A673 (cell line): ENCODE measurements at regions not wholly inside any gene's neighbourhood (a gene's known extent, or its start where the extent isn't known, plus 50 kb on each side); places are given as distances from the start of the nearest gene placed in this dataset.

ENCODE experiments used
- BruUV-seq: library from RNA; stranded (reverse); fragments of 400-500 nt; replicated peaks from 2 replicates; lab custom pipeline; 2021; lab: Mats Ljungman, UMichigan
- CTCF ChIA-PET: fragments of 300-600 bp; sonication (Branson Sonifier 250); formaldehyde crosslinking; loops from one replicate; lab custom pipeline; 2022; ENCODE audit warnings: antibody characterized with exemption; lab: Charles Lee
- POLR2A ChIA-PET: fragments of 300-600 bp; sonication (Branson Sonifier 250); formaldehyde crosslinking; loops from one replicate; lab custom pipeline; 2022; ENCODE audit warnings: antibody characterized with exemption; ENCODE audit not compliant: low non-redundant PET; lab: Charles Lee
- DNase-seq: peaks from one replicate; pipeline ENCODE4 v3.0.0-alpha.2; 2015; ENCODE audit warnings: low spot score
- H3K27ac ChIP-seq: fragments of 200-600 bp; sonication (generic); 2 replicates; pipeline ENCODE4 v1.5.1; 2016; ENCODE audit warnings: mixed run types, low read depth, mild to moderate bottlenecking, mixed read lengths, antibody characterized with exemption, low read length; ENCODE audit not compliant: poor library complexity, severe bottlenecking
- H3K27me3 ChIP-seq: fragments of 200-600 bp; sonication (generic); replicated peaks from 2 replicates; pipeline ENCODE4 v1.6.1; 2017; ENCODE audit warnings: mixed run types, low read depth, mild to moderate bottlenecking, mixed read lengths, antibody characterized with exemption, low read length; ENCODE audit not compliant: insufficient read depth, poor library complexity
- H3K36me3 ChIP-seq: fragments of 200-600 bp; sonication (generic); 2 replicates; pipeline ENCODE4 v1.6.1; 2016; ENCODE audit warnings: mixed run types, mild to moderate bottlenecking, mixed read lengths, antibody characterized with exemption, low read length; ENCODE audit not compliant: insufficient read depth, poor library complexity, severe bottlenecking
- H3K4me1 ChIP-seq: fragments of 200-600 bp; sonication (generic); 2 replicates; pipeline ENCODE4 v1.6.1; 2017; ENCODE audit warnings: mixed run types, mild to moderate bottlenecking, mixed read lengths, antibody characterized with exemption, low read length; ENCODE audit not compliant: insufficient read depth, poor library complexity, severe bottlenecking
- H3K4me3 ChIP-seq: fragments of 200-600 bp; sonication (generic); 2 replicates; pipeline ENCODE4 v1.5.1; 2016; ENCODE audit warnings: low read depth, mixed run types, mild to moderate bottlenecking, mixed read lengths, low read length; ENCODE audit not compliant: poor library complexity, severe bottlenecking
- H3K9me3 ChIP-seq: fragments of 200-600 bp; sonication (generic); 2 replicates; pipeline ENCODE4 v1.6.1; 2016; ENCODE audit warnings: mixed run types, low read depth, mild to moderate bottlenecking, mixed read lengths, antibody characterized with exemption, low read length; ENCODE audit not compliant: poor library complexity, severe bottlenecking
- CTCF ChIP-seq: fragments of 300-800, 200-600 bp; sonication (generic); conservative IDR thresholded peaks from 2 replicates; pipeline ENCODE4 v1.5.1; 2017; ENCODE audit warnings: low read depth, mild to moderate bottlenecking, antibody characterized with exemption, low read length, moderate library complexity, mixed read lengths
- EZH2 ChIP-seq: fragments of 200-600 bp; sonication (generic); IDR thresholded peaks from 2 replicates; pipeline ENCODE4 v1.6.1; 2017; ENCODE audit warnings: borderline replicate concordance, low read depth, mild to moderate bottlenecking, mixed read lengths, antibody characterized with exemption, low read length; ENCODE audit not compliant: poor library complexity, severe bottlenecking
- intact Hi-C: fragments of 100-400 bp; cut with micrococcal nuclease; formaldehyde crosslinking; loops from one replicate; pipeline ENCODE4 v1.10.0; 2022; ENCODE audit not compliant: unreplicated experiment

DNA sequence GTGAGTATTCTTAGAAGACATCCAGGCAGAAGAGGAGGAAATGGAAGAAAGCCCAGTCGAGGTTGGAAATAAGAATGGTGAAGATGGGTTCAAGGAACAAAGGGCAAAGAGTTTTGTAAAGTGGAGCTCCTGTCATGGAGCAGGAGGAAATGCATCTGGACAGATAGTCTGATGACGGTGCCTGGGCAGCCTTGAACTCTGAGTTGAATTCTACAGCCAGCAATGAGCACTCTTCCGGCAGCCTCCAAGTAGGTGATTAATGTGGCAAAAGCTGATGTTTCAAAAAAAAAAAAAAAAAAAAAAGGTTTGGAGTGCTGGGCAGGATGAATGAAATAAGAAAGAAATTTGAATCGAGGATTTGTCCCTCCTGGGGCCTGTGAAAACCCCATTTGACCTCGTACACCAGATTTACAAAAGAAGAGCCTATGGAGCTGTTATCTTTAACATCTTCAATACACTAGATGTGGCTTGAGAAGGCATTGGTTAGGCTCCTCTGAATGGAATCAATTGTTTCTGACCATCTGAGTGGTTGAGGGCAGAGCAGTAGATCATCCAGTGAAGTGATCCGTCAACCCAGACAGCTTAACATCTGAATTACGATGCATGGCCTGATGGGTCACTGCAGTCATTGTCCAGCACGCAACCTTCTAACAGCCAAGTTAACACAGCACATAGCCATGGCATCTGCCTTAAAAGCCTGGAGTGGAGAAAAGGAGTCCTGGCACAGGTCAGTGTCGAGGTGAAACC, 449.7 kb downstream of the TXNL1 start:
- BruUV-seq, result no TSS peak
- Histone ChIP-seq H3K27me3 (no peaks in the 10 kb centered on the region), H3K27ac (no peak overlapping the region), H3K36me3 (no peaks in the 10 kb centered on the region), H3K9me3 (no peaks in the 10 kb centered on the region), H3K4me3 (no peak overlapping the region), H3K4me1 (no peaks in the 10 kb centered on the region)
- no peak for TF ChIP-seq CTCF
- ChIA-PET CTCF (no interaction called here), POLR2A (no interaction called here)
- no peak for DNase-seq
- intact Hi-C loops, result no loop called here

- no peaks in the 10 kb centered on the region for H3K9me3 ChIP-seq
- no peaks in the 10 kb centered on the region for H3K4me1 ChIP-seq
- intact Hi-C loops, result no loop called here
- H3K36me3 ChIP-seq, result no peaks in the 10 kb centered on the region
- no peak for TF ChIP-seq CTCF
- no peak for TF ChIP-seq EZH2
- ChIA-PET CTCF (no interaction called here), POLR2A (no interaction called here)
- no peak overlapping the region for H3K4me3 ChIP-seq
- no TSS peak for BruUV-seq
- no peak for DNase-seq
- no peak overlapping the region for H3K27ac ChIP-seq
- H3K27me3 ChIP-seq, result no peaks in the 10 kb centered on the region
Measured at GRCh38 chr18:56186319-56186718, 452.1 kb downstream of the TXNL1 start.

GRCh38 chr18:56185126-56185525, 453.3 kb downstream of the TXNL1 start:
- BruUV-seq, result no TSS peak
- CTCF ChIA-PET, result no interaction called here
- intact Hi-C loops, result no loop called here

More at GRCh38 chr18:56185126-56185525, 453.3 kb downstream of the TXNL1 start:
- POLR2A ChIA-PET, result no interaction called here
- no peak for DNase-seq
- Histone ChIP-seq H3K9me3 (no peaks in the 10 kb centered on the region), H3K27me3 (no peaks in the 10 kb centered on the region), H3K4me3 (no peak overlapping the region), H3K4me1 (no peaks in the 10 kb centered on the region), H3K27ac (no peak overlapping the region), H3K36me3 (no peaks in the 10 kb centered on the region)
- TF ChIP-seq CTCF, result no peak
- no peak for TF ChIP-seq EZH2
